DOHH2 (cell line): ENCODE measurements at regions not wholly inside any gene's neighbourhood (a gene's known extent, or its start where the extent isn't known, plus 50 kb on each side); places are given as distances from the start of the nearest gene placed in this dataset.
"Not testable (repeated sequence)": the region's sequence is repeated elsewhere in the genome, so short reads cannot be mapped to it uniquely, and the experiment has no call there.

Source experiments
- CTCF ChIP-seq: fragments of 200-600 bp; sonication (generic); IDR thresholded peaks from one replicate; pipeline ENCODE4 v1.5.1; 2014; ENCODE audit warnings: antibody characterized with exemption, mild to moderate bottlenecking, low read depth, low read length; ENCODE audit not compliant: poor library complexity, severe bottlenecking
- EZH2phosphoT487 ChIP-seq: fragments of 200-600 bp; sonication (generic); IDR thresholded peaks from 2 replicates; pipeline ENCODE4 v1.6.1; 2017; ENCODE audit warnings: borderline replicate concordance, mild to moderate bottlenecking, antibody characterized with exemption, low read length, moderate library complexity, mixed read lengths

- not testable (repeated sequence) for TF ChIP-seq CTCF, EZH2phosphoT487
These were observed 190.0 kb downstream of the POTEM start for GRCh38 chr14:19157106-19157709.
